SU-DHL-6 (cell line): ENCODE measurements at regions not wholly inside any gene's neighbourhood (a gene's known extent, or its start where the extent isn't known, plus 50 kb on each side); places are given as distances from the start of the nearest gene placed in this dataset.

Experiments used
- CTCF ChIP-seq: fragments of 200-600 bp; sonication (generic); IDR thresholded peaks from one replicate; pipeline ENCODE4 v1.5.1; 2017; ENCODE audit warnings: antibody characterized with exemption, mild to moderate bottlenecking, low read length, moderate library complexity; ENCODE audit not compliant: insufficient read depth, poor library complexity, severe bottlenecking
- EZH2phosphoT487 ChIP-seq: fragments of 200-600 bp; sonication (generic), shearing (Covaris generic); conservative IDR thresholded peaks from 2 replicates; pipeline ENCODE4 v1.6.1; 2018; ENCODE audit warnings: mild to moderate bottlenecking, antibody characterized with exemption, low read length, moderate library complexity, mixed read lengths

GRCh38 chr7:68707159-68707558 lies 891.1 kb upstream of the AUTS2 start:
- TF ChIP-seq CTCF, result no peak
- TF ChIP-seq EZH2phosphoT487, result no peak
